ENCODE measurements at regions not wholly inside any gene's neighbourhood (a gene's known extent, or its start where the extent isn't known, plus 50 kb on each side); places are given as distances from the start of the nearest gene placed in this dataset.
"Not testable (repeated sequence)": the region's sequence is repeated elsewhere in the genome, so short reads cannot be mapped to it uniquely, and the experiment has no call there.

DNA sequence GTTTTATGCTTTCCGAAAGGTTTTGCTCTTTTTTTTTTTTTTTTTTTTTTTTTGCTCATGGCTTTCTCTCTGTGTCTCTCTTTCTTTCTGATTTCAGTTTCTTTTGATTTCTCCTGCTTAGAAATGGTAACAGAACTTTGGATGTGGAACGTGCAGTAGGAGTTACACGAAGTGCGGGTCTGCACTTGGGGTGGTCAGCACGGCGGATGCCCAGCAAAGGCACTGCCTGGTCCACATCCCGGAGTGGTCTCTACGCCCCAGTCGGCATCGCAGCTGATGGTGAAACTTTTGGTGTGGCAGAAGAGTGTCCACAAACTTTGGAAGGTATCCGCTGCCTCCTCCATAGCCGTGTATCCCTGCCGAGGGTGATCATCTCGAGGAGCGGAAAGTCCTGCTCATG, 385.2 kb downstream of the ZNF716 start:
- no CpG with 5 or more reads among the region's 15 CpGs for WGBS (ENCODE audit: insufficient coverage)

DNA sequence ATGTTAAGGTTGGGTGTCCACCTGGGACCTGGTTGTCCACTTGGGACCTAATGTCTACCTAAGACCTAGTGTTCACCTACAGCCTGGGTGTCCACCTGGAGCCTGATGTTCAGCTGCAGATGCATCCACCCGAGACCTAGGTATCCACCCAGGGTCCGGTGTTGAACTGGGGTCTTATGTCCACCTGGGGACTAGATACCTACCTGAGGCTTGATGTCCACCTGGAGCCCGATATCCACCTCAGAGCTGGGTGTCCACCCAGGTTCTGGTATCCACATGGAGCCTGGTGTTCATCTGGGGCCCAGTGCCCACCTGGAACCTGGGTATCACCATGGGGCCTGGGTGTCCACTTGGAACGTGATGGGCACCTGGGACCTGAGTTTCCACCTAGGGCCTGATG, 389.2 kb downstream of the ZNF716 start:
- H3K4me1 Mint-ChIP-seq; CTCF ChIA-PET; POLR2A ChIA-PET; H3K27me3 ChIP-seq (replicated peaks in 1 of 2; ENCODE audit: control insufficient read depth in 2 of 2, extremely low read depth in 1 of 2, insufficient read depth in 2 of 2, low read length in 1 of 2); H3K36me3 ChIP-seq (ENCODE audit: control insufficient read depth in 2 of 2, extremely low read depth in 1 of 2, insufficient read depth in 1 of 2, low read length in 1 of 2); DNase-seq; H3K4me1 ChIP-seq (ENCODE audit: control insufficient read depth in 1 of 2, extremely low read depth in 1 of 2, insufficient read depth in 2 of 2, low read length in 2 of 2); H3K4me3 Mint-ChIP-seq; H3K27me3 Mint-ChIP-seq; H3K4me3 ChIP-seq (ENCODE audit: control insufficient read depth in 1 of 2, extremely low read depth in 1 of 2, low read length in 1 of 2); ATAC-seq (replicated peaks in 1 of 4); H3K27ac Mint-ChIP-seq; H3K36me3 Mint-ChIP-seq; H3K27ac ChIP-seq (ENCODE audit: low read length); H3K9me3 Mint-ChIP-seq; H3K9me3 ChIP-seq: not testable (repeated sequence)
- WGBS (ENCODE audit: insufficient coverage): 75% methylated on average over 2 of the region's 4 CpGs

More for the DNA sequence above, 385.2 kb downstream of the ZNF716 start:
- H3K4me3 ChIP-seq (ENCODE audit: control insufficient read depth in 1 of 2, extremely low read depth in 1 of 2, low read length in 1 of 2); ATAC-seq (replicated peaks in 1 of 4); H3K27ac Mint-ChIP-seq; H3K27me3 Mint-ChIP-seq; DNase-seq; H3K27ac ChIP-seq (ENCODE audit: low read length); H3K36me3 ChIP-seq (ENCODE audit: control insufficient read depth in 2 of 2, extremely low read depth in 1 of 2, insufficient read depth in 1 of 2, low read length in 1 of 2); H3K4me1 Mint-ChIP-seq; H3K4me1 ChIP-seq (ENCODE audit: control insufficient read depth in 1 of 2, extremely low read depth in 1 of 2, insufficient read depth in 2 of 2, low read length in 2 of 2); H3K4me3 Mint-ChIP-seq; POLR2A ChIA-PET; CTCF ChIA-PET; H3K9me3 Mint-ChIP-seq; H3K9me3 ChIP-seq; H3K27me3 ChIP-seq (replicated peaks in 1 of 2; ENCODE audit: control insufficient read depth in 2 of 2, extremely low read depth in 1 of 2, insufficient read depth in 2 of 2, low read length in 1 of 2); H3K36me3 Mint-ChIP-seq: not testable (repeated sequence)

DNA sequence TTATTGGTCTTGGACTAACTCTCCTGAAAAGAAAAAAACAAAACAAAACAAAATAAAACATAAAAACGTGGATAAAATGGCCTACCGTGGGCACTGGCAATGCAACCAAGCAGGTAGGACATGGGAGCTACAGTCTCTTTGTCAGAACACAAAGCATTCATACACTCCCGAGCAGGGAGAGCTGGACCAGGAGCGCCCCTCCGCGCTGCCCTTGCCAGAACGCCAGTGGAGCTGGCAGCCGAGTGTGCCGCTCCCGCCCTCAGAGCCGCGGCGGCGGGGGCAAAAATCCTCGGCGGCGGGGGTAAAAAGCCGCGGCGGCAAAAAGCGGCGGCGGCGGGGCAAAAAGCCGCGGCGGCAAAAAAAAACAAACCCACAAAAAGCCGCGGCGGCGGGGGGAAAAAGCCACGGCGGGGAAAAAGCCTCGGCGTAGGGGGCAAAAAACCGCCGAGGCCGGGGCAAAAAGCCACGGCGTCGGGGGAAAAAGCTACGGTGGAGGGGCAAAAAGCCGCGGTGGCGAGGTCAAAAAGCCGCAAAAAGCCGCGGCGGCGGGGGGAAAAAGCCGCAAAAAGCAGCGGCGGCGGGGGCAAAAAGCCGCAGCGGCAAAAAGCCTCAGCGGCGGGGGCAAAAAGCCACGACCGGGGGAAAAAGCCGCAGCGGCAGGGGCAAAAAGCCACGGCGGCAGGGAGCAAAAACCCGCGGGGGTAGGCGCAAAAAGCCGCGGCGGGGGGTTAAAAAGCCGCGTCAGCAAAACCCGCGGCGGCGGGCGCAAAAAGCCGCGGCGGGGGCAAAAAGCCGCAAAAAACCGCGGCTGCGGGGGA, 418.1 kb downstream of the ZNF716 start:
- ATAC-seq (replicated peaks in 1 of 4) (no peak), DNase-seq (no peak)
- Histone ChIP-seq H3K4me1 (ENCODE audit: control insufficient read depth in 1 of 2, extremely low read depth in 1 of 2, insufficient read depth in 2 of 2, low read length in 2 of 2) (no peaks in the 10 kb centered on the region), H3K36me3 (ENCODE audit: control insufficient read depth in 2 of 2, extremely low read depth in 1 of 2, insufficient read depth in 1 of 2, low read length in 1 of 2) (no peaks in the 10 kb centered on the region), H3K27me3 (replicated peaks in 1 of 2; ENCODE audit: control insufficient read depth in 2 of 2, extremely low read depth in 1 of 2, insufficient read depth in 2 of 2, low read length in 1 of 2) (peaks cover 0 to 20% of the 10 kb centered on the region in 2 experiments), H3K27ac (ENCODE audit: low read length) (no peak overlapping the region), H3K9me3 (no peaks in the 10 kb centered on the region), H3K4me3 (ENCODE audit: control insufficient read depth in 1 of 2, extremely low read depth in 1 of 2, low read length in 1 of 2) (no peak overlapping the region)
- peaks cover 26 to 35% of the 10 kb centered on the region in 2 donors for H3K27me3 Mint-ChIP-seq
- peaks cover 2 to 4% (median 4%) of the 10 kb centered on the region in 3 donors for H3K4me1 Mint-ChIP-seq
- CTCF ChIA-PET: no interaction called here
- peak overlapping the region in 2 of 3 donors; percentile 1 to 32 for H3K4me3 Mint-ChIP-seq
- POLR2A ChIA-PET: no interaction called here
- H3K9me3 Mint-ChIP-seq: peaks cover 8 to 20% (median 10%) of the 10 kb centered on the region in 3 donors
- 25% methylated on average over 71 of the region's 84 CpGs for WGBS (ENCODE audit: insufficient coverage)
- H3K27ac Mint-ChIP-seq: no peak overlapping the region
- H3K36me3 Mint-ChIP-seq: no peaks in the 10 kb centered on the region

DNA sequence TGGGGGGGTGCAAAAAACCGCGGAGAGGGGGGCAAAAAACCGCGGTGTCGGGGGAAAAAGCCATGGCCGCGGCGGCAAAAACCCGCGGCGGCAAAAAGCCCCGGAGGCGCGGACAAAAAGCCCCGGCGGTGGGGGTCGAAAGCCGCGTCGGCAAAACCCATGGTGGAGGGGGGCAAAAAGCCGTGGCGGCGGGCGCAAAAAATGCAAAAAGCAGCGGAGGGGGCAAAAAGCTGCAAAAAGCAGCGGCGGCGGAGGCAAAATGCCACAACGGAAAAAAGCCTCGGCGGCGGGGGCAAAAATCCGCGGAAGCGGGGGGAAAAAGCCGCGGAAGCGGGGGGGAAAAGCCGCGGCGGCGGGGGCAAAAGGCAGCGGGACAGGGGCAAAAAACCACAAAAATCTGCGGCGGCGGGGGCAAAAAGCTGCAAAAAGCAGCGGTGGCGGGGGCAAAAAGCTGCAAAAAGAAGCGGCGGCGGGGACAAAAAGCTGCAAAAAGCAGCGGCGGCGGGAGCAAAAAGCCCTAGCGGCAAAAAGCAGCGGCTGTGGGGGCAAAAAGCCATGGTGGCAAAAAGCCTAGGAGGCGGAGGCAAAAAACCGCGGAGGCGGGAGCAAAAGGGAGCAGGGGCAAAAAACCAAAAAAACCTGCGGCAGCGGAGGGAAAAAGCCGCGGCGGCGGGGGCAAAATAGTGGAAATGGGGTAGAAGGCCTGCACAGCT, 418.9 kb downstream of the ZNF716 start:
- POLR2A ChIA-PET: no interaction called here
- H3K27me3 ChIP-seq (replicated peaks in 1 of 2; ENCODE audit: control insufficient read depth in 2 of 2, extremely low read depth in 1 of 2, insufficient read depth in 2 of 2, low read length in 1 of 2): peaks cover 0 to 20% of the 10 kb centered on the region in 2 experiments
- H3K4me1 ChIP-seq (ENCODE audit: control insufficient read depth in 1 of 2, extremely low read depth in 1 of 2, insufficient read depth in 2 of 2, low read length in 2 of 2): no peaks in the 10 kb centered on the region
- peak overlapping the region in 1 of 3 donors; percentile 10 for H3K4me3 Mint-ChIP-seq
- H3K36me3 ChIP-seq (ENCODE audit: control insufficient read depth in 2 of 2, extremely low read depth in 1 of 2, insufficient read depth in 1 of 2, low read length in 1 of 2): no peaks in the 10 kb centered on the region
- WGBS (ENCODE audit: insufficient coverage): 24% methylated on average over 53 of the region's 66 CpGs
- H3K27me3 Mint-ChIP-seq: peaks cover 26 to 33% of the 10 kb centered on the region in 2 donors
- DNase-seq: no peak
- CTCF ChIA-PET: no interaction called here
- H3K27ac Mint-ChIP-seq: no peak overlapping the region
- peaks cover 2 to 4% (median 4%) of the 10 kb centered on the region in 3 donors for H3K4me1 Mint-ChIP-seq
- peaks cover 8 to 20% (median 10%) of the 10 kb centered on the region in 3 donors for H3K9me3 Mint-ChIP-seq
- ATAC-seq (replicated peaks in 1 of 4): no peak
- H3K36me3 Mint-ChIP-seq: no peaks in the 10 kb centered on the region
- no peaks in the 10 kb centered on the region for H3K9me3 ChIP-seq
- H3K27ac ChIP-seq (ENCODE audit: low read length): no peak overlapping the region
- no peak overlapping the region for H3K4me3 ChIP-seq (ENCODE audit: control insufficient read depth in 1 of 2, extremely low read depth in 1 of 2, low read length in 1 of 2)
